ENCODE measurements at regions not wholly inside any gene's neighbourhood (a gene's known extent, or its start where the extent isn't known, plus 50 kb on each side); places are given as distances from the start of the nearest gene placed in this dataset.

GRCh38 chr10:78301891-78302738 is 268.5 kb downstream of the RPS24 start:
- no peak for DNase-seq

DNA sequence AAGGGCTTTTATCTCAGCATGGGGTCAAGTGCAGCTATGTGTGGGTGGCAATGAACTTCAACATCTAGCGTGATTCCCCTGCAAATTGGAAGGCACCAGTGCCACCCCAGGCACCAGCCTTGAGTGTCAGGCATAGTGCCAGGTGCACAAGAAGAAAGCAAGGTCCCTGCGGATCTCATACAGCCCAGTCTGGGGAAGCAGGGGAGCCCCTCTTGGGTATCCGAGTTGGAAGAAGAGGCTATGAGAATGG is 269.0 kb downstream of the RPS24 start:
- no peak for DNase-seq

DNA sequence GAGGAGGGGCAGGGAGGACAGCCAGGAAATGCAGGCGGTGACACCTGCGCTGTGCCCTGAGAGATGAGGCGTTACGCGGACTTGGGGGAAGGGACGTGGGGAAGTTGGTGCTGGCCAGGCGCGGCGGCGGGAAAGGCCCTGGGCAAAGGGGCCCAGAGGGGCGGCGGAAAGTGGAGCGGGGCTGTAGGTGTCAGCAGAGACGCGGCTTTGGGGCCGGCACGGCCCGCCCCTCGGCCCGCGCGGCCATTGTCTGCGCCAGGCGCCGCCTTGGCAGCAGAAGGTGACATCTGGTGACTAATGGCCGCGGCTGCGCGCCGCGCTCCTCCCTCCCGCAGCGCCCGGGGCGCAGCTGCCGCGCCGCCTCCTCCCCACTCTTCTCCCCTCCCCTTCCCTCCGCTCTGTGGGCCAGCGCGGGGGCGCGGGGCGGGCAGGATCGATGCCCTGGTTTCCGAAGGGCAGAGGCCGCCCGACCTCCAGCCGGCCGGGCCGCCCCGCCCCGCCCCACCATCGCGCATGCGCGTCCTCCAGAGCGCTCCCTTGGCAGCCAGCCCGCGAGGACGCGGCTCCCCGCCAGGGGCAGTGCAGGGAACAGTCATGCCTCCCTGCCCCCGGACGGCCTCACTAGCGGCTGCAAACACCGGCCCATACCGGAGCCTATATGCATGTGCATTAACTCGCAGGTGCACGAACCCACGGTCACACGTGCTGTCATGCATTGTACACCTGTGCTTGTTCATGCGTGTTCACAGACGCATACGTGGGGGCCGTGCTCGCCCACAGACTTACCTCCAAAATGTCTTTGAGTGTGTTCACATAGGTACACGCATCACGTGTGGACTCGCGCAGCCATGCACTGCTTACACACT is 269.6 kb downstream of the RPS24 start:
- peak; percentile 66 for DNase-seq

DNA sequence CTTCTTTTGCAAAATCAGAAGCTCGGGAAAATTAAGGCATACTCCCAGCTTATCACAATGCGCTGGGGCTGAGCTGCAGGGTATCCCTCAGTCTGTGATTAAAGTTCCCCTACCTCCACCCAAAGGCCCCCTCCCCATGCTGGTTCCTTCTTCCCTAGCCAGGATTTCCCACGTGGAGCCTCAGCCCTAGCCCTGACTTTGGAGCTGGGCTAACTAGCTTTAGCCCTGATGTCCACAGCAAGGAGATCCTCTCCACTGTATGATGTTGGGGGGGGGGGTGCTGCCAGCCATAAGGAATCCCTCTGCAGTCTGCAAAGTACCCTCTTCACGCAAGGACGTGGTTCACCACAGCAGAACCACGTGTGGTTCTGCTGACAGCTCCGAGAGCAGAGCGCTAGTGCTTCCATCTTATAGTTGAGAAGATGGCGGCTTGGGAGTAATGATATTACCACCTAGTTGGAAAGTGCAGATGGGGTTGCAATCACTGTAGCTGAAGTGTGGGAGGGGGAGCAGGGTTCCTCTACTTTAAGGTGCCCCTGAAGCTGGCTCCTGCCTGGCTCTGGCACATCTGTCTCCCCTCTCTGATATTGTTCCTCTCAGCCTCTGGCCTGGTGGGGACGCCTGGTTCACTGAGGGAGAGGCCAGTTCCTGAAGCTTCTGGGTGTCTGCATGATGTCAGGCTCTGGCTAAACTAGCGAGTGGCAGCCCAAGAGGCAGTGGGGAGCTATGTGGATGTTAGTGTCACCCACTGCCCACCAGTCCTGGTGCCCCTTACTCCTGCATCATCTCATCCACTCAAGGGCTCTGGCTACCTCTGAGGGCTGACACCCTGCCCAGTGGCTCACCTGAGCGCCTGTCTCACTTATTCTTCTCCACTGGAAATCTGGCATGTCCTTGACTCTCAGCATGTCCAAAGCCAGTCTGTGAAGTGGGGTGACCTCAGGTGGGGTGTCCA is 270.7 kb downstream of the RPS24 start:
- DNase-seq = no peak

DNA sequence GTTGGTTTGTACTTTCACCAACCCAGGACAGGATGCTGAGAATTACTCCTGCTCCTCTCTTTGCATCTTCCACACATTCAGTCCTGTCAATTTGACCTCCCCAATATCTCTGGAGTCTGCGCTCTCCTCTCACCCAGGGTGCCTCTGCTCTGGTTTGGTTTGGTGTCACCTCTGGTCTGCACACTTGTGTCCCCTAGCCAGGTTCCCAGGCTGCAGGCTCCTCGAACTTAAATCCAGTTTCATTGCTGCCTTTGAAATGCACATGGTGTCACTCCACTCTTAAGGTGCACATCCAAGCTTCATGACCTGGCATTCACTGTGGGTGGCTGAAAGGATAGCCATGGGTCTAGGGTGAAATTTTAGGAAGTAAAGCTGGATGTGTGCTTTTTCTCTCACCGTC is 271.6 kb downstream of the RPS24 start:
- no peak for DNase-seq

DNA sequence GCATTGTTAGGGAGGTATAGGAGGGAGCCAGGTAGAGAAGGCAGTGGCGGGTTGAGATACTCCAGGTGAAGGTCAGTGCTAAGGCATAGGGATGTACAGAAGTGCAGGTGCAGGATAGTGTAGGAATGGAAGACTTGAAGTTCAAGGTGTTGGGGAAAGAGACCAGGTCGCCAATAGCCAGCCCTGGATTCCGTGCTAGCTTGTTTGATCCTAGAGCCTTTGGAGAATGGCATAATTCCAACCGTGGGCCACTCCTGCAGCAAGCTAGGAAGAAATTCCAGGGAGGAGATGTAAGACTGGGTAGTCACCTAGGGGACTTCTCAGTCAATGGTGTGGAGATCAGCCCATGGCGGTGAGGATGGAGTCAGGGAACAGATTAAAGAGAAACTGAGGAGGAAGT is 272.7 kb downstream of the RPS24 start:
- DNase-seq = no peak

- no peak for DNase-seq
These were observed 273.9 kb downstream of the RPS24 start for GRCh38 chr10:78307576-78307975.

DNA sequence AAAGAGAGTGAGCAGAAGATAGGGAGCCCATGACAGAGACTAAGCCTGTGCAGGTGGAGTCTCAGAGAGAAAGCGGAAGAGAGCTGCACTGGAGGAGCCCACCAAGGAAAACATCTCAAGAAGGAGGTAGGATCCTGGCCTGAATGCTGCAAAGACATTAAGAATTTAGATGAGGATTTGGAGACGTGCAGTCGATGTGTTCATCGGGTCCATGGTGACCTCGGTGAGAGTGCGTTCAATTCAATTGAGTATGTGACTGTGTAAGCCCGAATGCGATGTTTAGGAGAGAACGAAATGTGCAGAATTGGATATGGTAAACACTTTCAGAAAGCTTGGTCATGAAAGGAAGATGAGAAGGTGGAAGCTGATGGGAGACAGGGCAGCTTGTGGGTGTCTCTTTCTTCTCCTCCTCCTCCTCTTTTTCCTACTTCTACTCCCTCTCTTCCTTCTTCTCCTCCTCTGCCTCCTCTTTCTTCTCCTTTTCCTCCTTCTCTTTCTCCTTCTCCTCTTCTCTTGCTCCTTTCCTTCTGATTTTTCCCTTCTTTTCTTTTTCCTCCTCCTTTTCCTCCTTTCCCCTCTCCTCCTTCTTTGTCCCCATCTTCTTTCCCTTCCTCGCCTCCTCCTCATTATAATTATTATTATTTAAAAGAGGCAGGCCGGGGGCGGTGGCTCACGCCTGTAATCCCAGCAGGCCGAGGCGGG is 276.0 kb downstream of the RPS24 start:
- no peak for DNase-seq

GRCh38 chr10:78310481-78311080 is 276.9 kb downstream of the RPS24 start:
- DNase-seq = no peak

DNA sequence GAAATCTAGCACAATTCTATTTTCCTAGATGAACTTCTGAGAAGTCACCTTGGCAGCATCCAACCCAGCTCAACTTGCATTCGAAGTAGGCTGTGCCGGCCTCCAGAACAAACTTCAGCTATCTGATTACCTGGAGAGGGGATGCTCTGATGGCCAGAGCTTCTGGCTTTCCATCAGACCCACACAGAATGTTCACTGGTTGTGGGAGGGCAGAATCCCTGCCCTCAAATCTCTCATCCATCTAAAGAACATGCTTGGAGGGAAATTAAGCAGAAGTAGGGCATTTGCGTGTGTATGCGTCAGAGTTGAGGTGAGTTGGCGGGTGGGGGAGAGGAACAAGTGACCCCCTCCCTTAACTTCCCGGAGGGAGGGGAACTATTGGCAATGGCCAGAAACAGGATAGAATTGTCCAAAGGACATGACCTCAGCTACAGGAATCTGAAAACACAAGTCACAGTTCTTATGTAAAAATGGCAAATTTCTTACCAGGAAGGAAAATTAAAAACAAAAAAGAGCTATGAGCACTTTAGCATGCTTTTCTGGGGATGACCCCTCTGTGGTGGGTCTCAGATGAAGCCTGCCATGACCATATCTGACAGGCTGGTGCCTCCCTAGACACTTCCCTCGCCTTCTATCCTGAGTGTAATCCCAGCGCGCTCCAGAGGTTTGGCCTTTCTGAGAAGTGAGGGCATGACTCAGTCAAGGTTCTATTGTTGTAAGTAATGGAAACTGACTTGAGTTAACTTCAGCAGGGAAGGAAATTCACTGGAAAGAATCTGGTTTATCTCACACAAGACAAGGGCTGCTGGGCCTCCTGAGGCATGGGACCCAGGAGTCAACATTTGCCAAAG is 278.8 kb downstream of the RPS24 start:
- no peak for DNase-seq

- DNase-seq = no peak
These were observed 279.4 kb downstream of the RPS24 start for GRCh38 chr10:78313048-78313381.

GRCh38 chr10:78313636-78314035 is 280.0 kb downstream of the RPS24 start:
- no peak for DNase-seq

DNA sequence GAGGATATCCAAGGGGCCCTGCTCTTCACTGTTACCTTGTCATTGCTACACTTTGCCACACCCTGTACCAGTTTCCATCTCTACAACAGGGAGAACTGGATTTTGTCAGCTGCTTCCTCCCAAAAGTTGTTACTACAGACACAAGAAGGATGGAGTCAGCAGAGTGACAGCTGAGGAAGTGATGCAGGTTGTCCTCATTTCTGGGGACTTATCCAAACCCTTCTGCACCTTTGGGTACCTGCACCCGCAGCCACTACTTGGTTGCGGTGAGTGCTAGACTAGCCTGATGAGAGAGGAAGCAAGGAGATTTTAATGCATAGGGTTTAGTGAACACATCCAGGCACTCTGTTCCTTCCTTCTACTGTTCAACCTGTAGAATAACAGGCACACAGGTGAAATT is 281.0 kb downstream of the RPS24 start:
- no peak for DNase-seq

DNA sequence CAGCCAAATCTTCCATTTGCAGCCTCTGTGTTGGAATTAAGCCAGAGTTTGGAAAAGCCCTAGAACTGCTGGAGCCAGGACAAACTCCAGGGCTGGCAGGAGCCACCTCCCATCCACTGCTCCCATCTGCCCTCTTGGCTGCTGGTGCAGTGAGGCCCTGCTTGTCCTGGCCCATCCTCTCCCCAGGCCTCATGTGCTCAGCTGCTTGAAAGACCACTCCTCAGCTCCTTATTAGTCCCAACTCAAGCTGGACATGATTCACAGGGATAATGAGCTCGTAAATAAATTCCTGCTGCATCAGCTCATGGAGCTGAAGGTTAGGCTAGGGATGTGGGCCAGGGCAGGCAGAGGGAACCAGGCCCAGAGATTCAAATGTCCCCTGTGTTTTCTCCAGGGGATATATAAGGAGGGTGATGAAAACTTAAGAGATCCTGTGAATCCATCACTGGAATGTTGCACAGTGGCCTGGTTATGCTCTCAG is 282.8 kb downstream of the RPS24 start:
- DNase-seq = no peak

- DNase-seq = no peak
These were observed 284.6 kb downstream of the RPS24 start for GRCh38 chr10:78318305-78318704.

DNA sequence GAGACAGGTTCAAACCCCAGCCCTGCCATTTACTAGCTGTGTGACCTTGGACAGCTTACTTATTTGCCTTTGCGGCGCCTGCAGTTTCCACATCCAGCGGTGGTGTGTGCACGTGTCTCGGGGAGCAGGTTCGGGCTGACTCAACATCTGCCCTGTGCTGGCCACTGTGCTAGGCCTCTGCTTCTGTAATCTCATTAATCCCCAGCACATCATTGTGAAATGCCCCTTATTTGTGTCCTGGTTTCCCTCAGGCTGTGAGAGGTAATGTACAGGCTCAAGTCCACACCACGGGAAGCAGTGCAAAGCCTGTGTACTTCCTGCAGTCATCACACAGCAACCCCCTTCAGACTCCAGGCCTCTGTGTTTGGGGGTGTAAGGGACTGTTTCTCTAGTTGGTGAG is 285.7 kb downstream of the RPS24 start:
- DNase-seq = no peak

DNA sequence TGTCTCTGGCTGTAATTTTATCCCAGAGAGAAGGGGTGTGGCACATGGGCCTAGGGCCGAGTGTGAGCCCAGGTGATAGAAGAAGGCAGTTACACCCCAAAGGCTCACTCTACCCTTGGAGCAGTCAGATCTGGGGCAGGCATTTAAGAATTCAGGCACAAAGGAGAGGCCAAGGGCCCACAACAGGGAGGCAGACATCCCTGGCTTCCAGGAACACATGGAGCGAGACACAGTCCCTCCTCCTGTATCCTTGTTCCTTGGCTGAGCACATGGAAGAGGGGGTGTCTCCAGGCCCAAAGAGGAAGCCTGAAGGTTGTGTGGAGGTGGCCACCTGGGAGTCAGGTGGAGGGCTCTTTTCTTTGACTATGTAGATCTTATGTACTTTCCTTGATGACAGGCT is 286.2 kb downstream of the RPS24 start:
- DNase-seq = no peak

- no peak for DNase-seq
These were observed 286.8 kb downstream of the RPS24 start for GRCh38 chr10:78320506-78320905.

GRCh38 chr10:78321000-78321399 is 287.3 kb downstream of the RPS24 start:
- no peak for DNase-seq

GRCh38 chr10:78321500-78321899 is 287.8 kb downstream of the RPS24 start:
- no peak for DNase-seq

DNA sequence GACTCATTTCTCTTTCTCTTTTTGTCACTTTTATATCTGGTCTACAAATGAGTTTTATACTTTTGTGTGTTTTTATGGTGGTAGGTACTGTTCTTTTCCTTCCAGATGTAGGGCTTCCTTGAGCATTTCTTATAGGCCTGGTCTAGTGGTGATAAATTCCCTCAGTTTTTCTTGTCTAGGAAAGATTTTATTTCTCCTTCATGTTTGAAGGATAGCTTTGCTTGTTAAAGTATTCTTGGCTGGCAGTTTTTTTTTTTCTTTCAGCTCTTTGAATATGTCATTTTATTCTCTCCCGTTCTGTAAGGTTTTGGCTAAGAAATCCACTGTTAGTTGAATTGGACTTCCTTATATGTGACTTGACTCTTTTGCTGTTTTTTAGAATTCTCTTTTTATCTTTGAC is 292.7 kb downstream of the RPS24 start:
- DNase-seq = no peak

Measured in amniotic stem cell (primary cell).